ENCODE measurements at regions not wholly inside any gene's neighbourhood (a gene's known extent, or its start where the extent isn't known, plus 50 kb on each side); places are given as distances from the start of the nearest gene placed in this dataset.

DNA sequence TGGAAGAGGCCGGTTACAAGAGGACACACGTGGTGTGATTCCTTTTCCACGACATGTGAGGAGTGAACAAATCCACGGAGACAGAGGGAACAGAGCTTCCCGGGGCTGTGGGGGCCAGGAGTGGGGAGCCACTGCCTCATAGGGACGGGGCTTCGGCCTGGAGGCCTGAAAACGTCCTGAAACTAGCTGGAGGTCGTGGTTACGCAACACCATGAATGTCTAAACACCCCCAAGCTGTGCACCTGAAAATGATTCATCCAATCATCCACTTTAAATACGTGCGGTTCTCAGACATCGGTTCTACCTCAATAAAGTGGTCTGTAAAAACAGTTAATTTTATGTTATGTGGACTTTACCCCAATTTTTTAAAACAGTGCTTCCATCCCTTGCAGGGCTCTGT lies 65.3 kb upstream of the PPP1R26 start:
- H3K4me3 ChIP-seq (ENCODE audit: low read depth, low read length), result no peak overlapping the region
- TF ChIP-seq, protein P1, sequence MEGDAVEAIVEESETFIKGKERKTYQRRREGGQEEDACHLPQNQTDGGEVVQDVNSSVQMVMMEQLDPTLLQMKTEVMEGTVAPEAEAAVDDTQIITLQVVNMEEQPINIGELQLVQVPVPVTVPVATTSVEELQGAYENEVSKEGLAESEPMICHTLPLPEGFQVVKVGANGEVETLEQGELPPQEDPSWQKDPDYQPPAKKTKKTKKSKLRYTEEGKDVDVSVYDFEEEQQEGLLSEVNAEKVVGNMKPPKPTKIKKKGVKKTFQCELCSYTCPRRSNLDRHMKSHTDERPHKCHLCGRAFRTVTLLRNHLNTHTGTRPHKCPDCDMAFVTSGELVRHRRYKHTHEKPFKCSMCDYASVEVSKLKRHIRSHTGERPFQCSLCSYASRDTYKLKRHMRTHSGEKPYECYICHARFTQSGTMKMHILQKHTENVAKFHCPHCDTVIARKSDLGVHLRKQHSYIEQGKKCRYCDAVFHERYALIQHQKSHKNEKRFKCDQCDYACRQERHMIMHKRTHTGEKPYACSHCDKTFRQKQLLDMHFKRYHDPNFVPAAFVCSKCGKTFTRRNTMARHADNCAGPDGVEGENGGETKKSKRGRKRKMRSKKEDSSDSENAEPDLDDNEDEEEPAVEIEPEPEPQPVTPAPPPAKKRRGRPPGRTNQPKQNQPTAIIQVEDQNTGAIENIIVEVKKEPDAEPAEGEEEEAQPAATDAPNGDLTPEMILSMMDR (IDR thresholded peaks at IDR 0.05; ENCODE audit: low read depth, low read length), result no peak

DNA sequence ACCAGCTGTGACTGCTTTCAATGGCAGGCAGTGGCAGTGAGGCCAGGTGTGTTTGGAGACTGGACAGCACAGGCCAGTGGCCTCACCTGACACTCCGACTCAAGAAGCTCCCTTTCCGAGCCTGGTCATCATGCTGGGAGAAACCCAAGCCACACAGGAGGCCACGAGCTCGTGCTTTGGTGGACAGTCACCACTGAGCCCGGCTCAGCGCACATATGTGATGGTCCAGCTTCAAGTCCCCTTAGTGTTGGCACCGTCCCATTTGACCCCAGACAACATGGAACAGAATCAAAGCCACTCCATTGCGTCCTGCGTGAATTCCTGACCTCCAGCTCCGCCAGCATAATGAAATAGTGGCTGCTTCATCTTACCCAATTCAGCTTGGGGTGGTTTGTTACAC lies 64.0 kb upstream of the PPP1R26 start:
- TF ChIP-seq, protein P1 (IDR thresholded peaks at IDR 0.05; ENCODE audit: low read depth, low read length), result no peak
- H3K4me3 ChIP-seq (ENCODE audit: low read depth, low read length), result no peak overlapping the region

DNA sequence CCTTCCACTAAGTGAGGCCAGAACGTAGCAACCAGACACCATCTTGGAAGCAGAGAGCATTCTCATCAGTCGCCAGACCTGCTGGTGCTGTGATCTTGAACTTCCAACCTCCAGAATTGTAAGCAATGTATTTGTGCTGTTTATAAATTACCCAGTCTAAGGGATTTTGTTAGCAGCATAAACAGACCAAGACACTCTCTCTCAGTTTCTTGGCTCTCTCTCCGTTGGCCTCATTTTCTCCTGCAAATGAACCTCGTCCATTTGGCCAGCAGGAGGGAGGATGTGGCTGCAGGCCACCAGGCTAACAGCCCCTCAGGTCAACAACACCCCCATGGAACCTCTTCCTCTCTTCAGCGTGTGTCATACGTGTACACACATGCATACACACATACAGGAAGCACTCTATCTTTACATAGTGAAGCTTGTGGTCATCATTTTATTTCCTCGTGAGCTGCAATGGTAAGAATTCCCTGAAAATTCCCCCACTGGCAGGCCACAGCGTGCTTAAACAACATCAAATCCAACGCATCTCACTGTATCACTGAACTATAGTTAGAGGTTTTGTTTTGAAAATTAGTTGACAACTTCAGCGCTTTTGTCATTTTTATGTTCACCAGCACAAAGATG lies 62.8 kb upstream of the PPP1R26 start:
- no peak overlapping the region for H3K4me3 ChIP-seq (ENCODE audit: low read depth, low read length)
- TF ChIP-seq, protein P1 (IDR thresholded peaks at IDR 0.05; ENCODE audit: low read depth, low read length), result no peak

DNA sequence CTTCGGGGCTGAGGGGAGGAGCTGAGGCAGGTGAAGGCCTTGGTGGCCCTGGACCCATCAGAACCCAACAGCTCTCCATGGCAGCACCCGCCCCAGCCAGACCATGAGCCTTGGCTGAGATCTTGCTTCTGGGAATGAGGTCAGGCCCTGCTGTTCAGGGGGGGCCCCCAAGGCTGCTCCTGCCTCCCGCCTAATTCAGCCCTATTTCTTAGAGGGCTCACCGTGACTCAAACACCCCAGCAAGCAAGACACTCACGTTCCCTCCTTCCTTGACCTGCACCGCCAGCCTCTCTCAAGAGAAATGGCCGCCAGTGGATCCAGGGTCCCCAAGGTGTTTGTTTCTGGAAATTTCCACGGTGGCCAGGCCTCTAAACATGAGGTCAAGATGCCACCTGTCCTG lies 61.4 kb upstream of the PPP1R26 start:
- TF ChIP-seq, protein P1 (IDR thresholded peaks at IDR 0.05; ENCODE audit: low read depth, low read length), result no peak
- no peak overlapping the region for H3K4me3 ChIP-seq (ENCODE audit: low read depth, low read length)

- TF ChIP-seq, protein P1 (IDR thresholded peaks at IDR 0.05; ENCODE audit: low read depth, low read length), result no peak
- H3K4me3 ChIP-seq (ENCODE audit: low read depth, low read length), result no peak overlapping the region
Measured at GRCh38 chr9:135419106-135419505, 60.5 kb upstream of the PPP1R26 start.

GRCh38 chr9:135422341-135422944 lies 57.1 kb upstream of the PPP1R26 start:
- TF ChIP-seq, protein P1 (IDR thresholded peaks at IDR 0.05; ENCODE audit: low read depth, low read length), result no peak
- H3K4me3 ChIP-seq (ENCODE audit: low read depth, low read length), result no peak overlapping the region

- TF ChIP-seq, protein P1 (IDR thresholded peaks at IDR 0.05; ENCODE audit: low read depth, low read length), result no peak
- no peak overlapping the region for H3K4me3 ChIP-seq (ENCODE audit: low read depth, low read length)
Measured at GRCh38 chr9:135423725-135424124, 55.9 kb upstream of the PPP1R26 start.
